ENCODE measurements at regions not wholly inside any gene's neighbourhood (a gene's known extent, or its start where the extent isn't known, plus 50 kb on each side); places are given as distances from the start of the nearest gene placed in this dataset.

GRCh38 chr6:134415656-134416055 lies 97.7 kb upstream of the SGK1 start:
- no peak for TF ChIP-seq CTCF (IDR thresholded peaks at IDR 0.05; ENCODE audit: low read depth, low read length, poor library complexity, severe bottlenecking)
- TF ChIP-seq EZH2phosphoT487 (IDR thresholded peaks at IDR 0.05; ENCODE audit: borderline replicate concordance, low read length) = no peak

All from DOHH2 (cell line).